Astrocyte of the cerebellum (primary cell): ENCODE measurements at regions not wholly inside any gene's neighbourhood (a gene's known extent, or its start where the extent isn't known, plus 50 kb on each side); places are given as distances from the start of the nearest gene placed in this dataset.

Experiments used
- DNase-seq: peaks from one replicate; pipeline ENCODE4 v3.0.0-alpha.2; 2011; ENCODE audit warnings: low read depth
- H3K4me3 ChIP-seq: 2 replicates; pipeline ENCODE4 v1.5.1; 2011; ENCODE audit warnings: mild to moderate bottlenecking, low read depth, low read length, moderate library complexity
- in situ Hi-C: cut with HindIII; loops from 2 replicates; pipeline ENCODE4 v1.10.0; 2017; ENCODE audit warnings: low sequenced_read_pairs
- TF ChIP-seq, protein P1 (sequence below): IDR thresholded peaks from 2 replicates; pipeline ENCODE4 v1.5.1; 2012; ENCODE audit warnings: low read length, low read depth, moderate library complexity, mild to moderate bottlenecking; ENCODE audit errors: missing control alignments

DNA sequence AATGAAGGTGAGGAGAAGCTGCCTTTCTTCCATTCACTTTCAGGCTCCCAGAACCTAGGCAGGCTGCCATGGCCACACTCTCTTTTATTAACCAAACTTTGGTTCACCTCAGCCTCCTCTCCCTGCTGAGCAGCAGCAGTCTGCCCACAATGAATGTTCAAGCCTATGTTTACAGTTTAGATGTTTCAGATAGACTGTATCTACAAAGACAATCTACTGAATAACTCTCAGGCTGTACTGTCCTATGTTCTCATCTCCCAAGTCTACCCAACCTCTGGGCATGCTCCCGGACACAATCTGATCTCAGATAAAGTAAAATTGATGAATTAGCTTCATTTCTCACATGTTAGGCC lies 59.2 kb upstream of the TMEM164 start:
- no peak overlapping the region for H3K4me3 ChIP-seq
- TF ChIP-seq, protein P1, sequence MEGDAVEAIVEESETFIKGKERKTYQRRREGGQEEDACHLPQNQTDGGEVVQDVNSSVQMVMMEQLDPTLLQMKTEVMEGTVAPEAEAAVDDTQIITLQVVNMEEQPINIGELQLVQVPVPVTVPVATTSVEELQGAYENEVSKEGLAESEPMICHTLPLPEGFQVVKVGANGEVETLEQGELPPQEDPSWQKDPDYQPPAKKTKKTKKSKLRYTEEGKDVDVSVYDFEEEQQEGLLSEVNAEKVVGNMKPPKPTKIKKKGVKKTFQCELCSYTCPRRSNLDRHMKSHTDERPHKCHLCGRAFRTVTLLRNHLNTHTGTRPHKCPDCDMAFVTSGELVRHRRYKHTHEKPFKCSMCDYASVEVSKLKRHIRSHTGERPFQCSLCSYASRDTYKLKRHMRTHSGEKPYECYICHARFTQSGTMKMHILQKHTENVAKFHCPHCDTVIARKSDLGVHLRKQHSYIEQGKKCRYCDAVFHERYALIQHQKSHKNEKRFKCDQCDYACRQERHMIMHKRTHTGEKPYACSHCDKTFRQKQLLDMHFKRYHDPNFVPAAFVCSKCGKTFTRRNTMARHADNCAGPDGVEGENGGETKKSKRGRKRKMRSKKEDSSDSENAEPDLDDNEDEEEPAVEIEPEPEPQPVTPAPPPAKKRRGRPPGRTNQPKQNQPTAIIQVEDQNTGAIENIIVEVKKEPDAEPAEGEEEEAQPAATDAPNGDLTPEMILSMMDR: no peak
- DNase-seq: peak; percentile 13
- in situ Hi-C loops: no loop called here

DNA sequence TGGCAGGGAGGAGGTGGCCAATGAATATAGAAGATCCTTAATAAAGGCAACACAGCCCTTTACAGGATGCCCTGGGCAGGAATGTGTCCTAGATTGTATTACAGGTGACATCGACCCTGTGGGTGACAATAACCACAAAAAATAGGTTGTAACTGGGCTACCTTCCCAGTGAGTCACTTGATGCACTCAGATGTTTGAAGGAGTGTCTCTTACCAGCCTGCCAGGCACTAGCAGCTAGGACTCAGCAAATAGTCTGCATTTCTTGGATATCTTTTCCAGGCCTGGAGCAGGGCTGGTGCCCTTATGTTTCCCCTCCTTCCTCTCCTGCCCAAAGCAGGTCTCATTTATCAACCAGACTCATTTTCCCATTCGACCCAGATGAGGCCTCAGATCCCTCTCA lies 50.9 kb upstream of the TMEM164 start:
- no peak overlapping the region for H3K4me3 ChIP-seq
- no peak for DNase-seq
- in situ Hi-C loops: no loop called here
- TF ChIP-seq, protein P1: no peak

DNA sequence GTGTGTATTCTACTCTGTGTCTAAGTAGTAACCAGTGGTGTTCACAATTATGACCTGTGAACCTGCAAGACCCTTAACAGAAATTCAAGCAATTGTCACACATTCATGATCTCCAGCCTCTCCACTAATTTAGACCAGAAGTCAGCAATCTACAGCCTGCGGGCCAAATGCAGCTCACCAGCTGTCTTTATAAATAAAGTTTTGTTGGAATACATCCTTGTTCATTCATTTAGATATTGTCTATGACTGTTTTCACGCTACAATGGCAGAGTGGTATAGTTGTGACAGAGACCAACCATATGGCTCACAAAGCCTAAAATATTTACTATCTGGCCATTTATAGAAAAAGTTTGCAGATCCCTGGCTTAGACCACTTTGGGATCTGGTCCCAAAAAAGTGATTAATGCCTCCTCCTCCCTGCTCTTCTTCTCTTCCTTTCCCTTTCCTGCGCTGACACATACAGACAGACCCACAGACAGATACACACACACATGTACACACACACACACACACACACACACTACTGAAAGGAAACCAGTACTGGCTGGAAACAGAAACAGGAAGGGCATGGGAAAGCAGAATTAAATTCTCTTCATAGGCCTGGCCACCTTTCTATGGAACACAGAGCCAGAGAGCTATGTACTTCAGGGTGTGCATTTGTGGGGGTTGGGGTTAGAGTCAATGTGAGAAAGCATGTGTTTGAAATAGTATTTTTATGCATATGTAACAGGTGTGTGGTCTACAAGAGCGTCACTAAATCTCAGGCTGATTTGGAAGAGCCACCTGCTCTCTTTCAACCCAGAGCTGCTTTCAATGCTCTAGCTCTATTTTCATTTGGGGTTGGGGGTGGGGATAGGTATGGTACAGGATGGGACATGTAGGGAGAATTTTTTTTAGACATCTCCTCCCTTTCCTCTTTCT lies 49.7 kb upstream of the TMEM164 start:
- no peak for DNase-seq
- TF ChIP-seq, protein P1: no peak
- in situ Hi-C loops: no loop called here
- H3K4me3 ChIP-seq: no peak overlapping the region
